ENCODE measurements at regions not wholly inside any gene's neighbourhood (a gene's known extent, or its start where the extent isn't known, plus 50 kb on each side); places are given as distances from the start of the nearest gene placed in this dataset.
A peak's percentile ranks its signal among the peaks of the same experiment; 100 is the strongest.

DNA sequence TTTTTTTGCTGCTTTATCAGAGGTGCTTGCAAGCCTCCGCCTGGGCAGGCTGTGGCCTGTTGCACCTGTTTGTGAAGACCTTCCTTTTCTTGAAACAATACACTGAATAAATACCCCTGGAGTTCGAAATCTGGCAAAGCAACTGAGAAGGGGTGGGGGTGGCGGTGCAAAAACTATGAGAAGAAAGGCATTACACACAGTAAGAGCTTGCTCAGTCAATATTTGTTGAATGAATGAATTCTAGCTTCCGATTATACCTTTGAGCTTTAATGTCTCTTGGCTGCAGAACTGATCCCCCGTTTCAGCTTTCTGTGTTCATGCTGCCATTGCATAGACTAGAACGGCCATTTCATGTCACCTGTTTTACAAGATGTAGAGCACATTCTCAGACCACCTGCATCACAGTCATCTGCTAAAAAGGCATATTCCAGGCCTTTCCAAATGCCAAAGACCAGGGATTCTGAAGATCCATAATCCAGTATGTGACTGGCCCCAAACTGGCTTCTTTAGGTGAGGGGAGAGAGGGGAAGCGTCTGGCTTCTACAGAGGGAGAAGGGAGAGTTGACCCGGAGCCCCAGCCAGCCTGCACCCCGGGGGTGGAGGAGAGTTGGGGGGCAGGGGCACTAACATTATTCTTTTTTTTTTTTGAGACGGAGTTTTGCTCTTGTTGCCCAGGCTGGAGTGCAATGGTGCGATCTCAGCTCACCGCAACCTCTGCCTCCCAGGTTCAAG is 111.5 kb downstream of the ETS2 start:
- Histone ChIP-seq H3K4me3 (no peak overlapping the region), H3K27ac (peak overlapping the region; percentile 61 to 80), H3K9me3 (no peaks in the 10 kb centered on the region), H3K36me3 (no peaks in the 10 kb centered on the region), H3K27me3 (no peaks in the 10 kb centered on the region), H3K4me1 (peaks cover 8 to 43% of the 10 kb centered on the region in 2 donors)
- TF ChIP-seq, protein P1, sequence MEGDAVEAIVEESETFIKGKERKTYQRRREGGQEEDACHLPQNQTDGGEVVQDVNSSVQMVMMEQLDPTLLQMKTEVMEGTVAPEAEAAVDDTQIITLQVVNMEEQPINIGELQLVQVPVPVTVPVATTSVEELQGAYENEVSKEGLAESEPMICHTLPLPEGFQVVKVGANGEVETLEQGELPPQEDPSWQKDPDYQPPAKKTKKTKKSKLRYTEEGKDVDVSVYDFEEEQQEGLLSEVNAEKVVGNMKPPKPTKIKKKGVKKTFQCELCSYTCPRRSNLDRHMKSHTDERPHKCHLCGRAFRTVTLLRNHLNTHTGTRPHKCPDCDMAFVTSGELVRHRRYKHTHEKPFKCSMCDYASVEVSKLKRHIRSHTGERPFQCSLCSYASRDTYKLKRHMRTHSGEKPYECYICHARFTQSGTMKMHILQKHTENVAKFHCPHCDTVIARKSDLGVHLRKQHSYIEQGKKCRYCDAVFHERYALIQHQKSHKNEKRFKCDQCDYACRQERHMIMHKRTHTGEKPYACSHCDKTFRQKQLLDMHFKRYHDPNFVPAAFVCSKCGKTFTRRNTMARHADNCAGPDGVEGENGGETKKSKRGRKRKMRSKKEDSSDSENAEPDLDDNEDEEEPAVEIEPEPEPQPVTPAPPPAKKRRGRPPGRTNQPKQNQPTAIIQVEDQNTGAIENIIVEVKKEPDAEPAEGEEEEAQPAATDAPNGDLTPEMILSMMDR (IDR thresholded peaks at IDR 0.05), result no peak
- intact Hi-C loops (cut with DNase I), result no loop called here
- DNase-seq (ENCODE audit: low spot score in 2 of 2), result no peak

DNA sequence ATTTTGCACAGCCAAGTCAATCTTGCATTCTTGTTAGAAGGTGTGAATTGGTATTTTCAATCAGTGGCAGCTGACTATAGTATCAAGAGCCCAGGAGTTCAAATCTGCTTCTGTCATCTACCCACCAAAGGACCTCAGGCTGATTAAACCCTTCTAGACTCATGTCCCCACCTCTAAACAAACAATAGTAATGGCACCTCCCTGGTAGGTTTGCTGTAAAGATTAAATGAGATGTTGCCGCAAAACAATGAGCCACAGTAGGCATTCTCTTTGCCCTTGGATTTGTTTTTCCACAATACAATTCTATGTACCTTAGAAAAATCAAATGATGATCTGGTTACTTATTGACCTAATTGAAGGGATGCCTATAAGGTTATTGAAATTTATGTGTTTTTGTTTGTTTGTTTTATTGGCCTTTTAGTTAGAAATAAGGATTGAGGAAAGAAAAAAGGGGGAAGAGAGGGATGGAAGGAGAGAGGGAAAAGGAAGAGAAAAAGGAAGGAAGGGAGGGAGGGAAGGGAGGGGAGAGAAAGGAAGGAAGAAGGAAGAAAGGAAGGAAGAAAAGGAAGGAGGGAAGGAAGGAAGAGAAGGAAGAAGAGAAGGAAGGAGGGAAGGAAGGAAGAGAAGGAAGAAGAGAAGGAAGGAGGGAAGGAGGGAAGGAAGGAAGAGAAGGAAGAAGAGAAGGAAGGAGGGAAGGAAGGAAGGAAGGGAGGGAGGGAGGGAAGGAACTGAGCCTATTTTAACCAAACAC is 110.7 kb downstream of the ETS2 start:
- no peak for DNase-seq (ENCODE audit: low spot score in 2 of 2)
- H3K36me3 ChIP-seq, result no peaks in the 10 kb centered on the region
- no peak overlapping the region for H3K4me3 ChIP-seq
- peak overlapping the region in 1 of 2 donors; percentile 90 for H3K27ac ChIP-seq
- no peaks in the 10 kb centered on the region for H3K9me3 ChIP-seq
- TF ChIP-seq, protein P1 (IDR thresholded peaks at IDR 0.05), result no peak
- H3K27me3 ChIP-seq, result no peaks in the 10 kb centered on the region
- peaks cover 8 to 35% of the 10 kb centered on the region in 2 donors for H3K4me1 ChIP-seq
- intact Hi-C loops (cut with DNase I), result no loop called here

DNA sequence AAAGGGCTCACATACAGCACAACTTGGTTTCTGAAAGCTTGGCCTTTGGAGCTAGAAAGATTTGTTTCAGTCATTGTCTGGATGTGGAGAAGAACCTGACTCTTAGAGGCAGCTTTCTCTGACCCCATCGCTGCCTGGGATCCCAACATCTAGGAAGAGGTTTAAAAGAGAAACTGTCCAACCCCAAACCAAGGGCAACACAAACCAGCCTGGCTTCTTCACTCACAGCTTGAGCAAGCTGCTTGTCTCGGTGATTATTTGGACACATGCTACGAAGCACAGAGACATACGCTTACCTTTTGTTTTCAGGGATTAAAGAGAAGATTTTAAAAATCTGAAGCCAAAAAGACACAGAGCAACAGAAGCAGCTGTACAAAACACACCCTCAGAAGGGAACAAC is 109.8 kb downstream of the ETS2 start:
- Histone ChIP-seq H3K4me1 (peaks cover 8 to 28% of the 10 kb centered on the region in 2 donors), H3K36me3 (no peaks in the 10 kb centered on the region), H3K27ac (peak overlapping the region; percentile 64 to 90), H3K4me3 (no peak overlapping the region), H3K9me3 (no peaks in the 10 kb centered on the region), H3K27me3 (no peaks in the 10 kb centered on the region)
- no peak for DNase-seq (ENCODE audit: low spot score in 2 of 2)
- TF ChIP-seq, protein P1 (IDR thresholded peaks at IDR 0.05), result no peak
- intact Hi-C loops (cut with DNase I), result no loop called here

DNA sequence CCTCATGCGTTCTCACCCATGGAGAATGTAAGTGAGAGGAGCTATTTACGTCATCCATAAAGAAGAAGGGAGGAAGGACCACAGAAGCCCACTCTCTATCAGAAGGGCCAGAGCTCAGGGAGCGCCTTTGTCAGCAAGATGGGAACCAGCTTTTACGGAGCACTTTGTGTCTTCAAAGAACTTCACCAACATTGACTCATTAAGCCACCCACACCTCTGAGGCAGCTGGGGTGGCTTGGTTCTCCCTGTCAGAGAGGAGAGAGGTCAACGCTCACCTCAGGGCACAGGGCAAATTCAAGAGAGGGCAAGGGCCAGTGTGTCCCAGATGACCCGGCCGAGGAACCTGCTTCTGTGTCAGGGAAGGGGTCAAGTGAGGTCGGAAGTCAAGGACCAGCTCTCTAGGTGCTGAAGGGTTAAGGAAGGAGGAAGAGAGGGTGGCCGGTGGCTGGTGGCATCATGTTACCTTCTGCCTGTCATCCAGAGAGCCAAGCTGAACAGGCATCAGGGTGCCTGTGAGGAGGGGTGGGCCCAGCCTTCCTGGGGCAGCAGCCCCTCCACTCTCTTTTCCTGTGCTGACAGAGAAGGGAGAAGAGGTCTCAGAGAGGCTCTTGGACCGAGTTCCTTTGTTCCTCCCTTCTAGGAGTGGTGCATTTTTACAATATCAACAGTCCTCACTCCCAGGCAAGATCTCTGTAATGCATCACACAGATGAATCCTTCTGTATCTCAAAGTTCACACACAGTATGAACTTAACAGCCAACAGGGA is 109.0 kb downstream of the ETS2 start:
- Histone ChIP-seq H3K27ac (peak overlapping the region; percentile 64 to 90), H3K4me1 (peaks cover 8 to 24% of the 10 kb centered on the region in 2 donors), H3K9me3 (no peaks in the 10 kb centered on the region), H3K4me3 (no peak overlapping the region), H3K36me3 (no peaks in the 10 kb centered on the region), H3K27me3 (no peaks in the 10 kb centered on the region)
- DNase-seq (ENCODE audit: low spot score in 2 of 2), result no peak
- intact Hi-C loops (cut with DNase I), result loop anchor here (5.0 kb wide), 3 partner anchors 92 to 173 kb away; no protein-coding TSS in a partner anchor
- TF ChIP-seq, protein P1 (IDR thresholded peaks at IDR 0.05), result no peak

DNA sequence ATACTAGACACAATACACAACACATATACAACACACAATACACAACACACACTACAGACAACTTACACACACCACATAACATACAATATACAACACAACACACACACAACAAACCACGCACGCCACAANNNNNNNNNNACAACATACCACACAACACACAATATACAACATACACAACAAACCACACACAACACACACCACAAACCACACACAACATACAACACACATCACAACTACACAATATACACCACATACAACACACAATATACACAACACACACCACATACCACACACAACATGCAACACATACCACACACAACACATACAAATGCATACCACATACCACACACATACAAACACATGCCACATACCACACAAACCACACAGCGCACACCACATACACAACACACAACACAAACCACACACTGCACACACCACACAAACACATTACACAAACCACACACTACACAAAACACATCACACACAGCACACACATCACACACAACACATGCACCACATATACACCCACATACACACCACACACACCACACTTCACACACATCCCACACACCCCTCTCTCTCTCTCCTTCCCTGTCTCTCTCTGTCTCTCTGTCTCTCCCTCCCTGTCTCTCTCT is 108.3 kb downstream of the ETS2 start:
- no peaks in the 10 kb centered on the region for H3K36me3 ChIP-seq
- TF ChIP-seq, protein P1 (IDR thresholded peaks at IDR 0.05), result no peak
- H3K4me1 ChIP-seq, result peaks cover 8 to 22% of the 10 kb centered on the region in 2 donors
- no peaks in the 10 kb centered on the region for H3K27me3 ChIP-seq
- H3K27ac ChIP-seq, result peak overlapping the region; percentile 79 to 90
- DNase-seq (ENCODE audit: low spot score in 2 of 2), result no peak
- intact Hi-C loops (cut with DNase I), result loop anchor here (5.0 kb wide), 3 partner anchors 92 to 173 kb away; no protein-coding TSS in a partner anchor
- no peak overlapping the region for H3K4me3 ChIP-seq
- H3K9me3 ChIP-seq, result no peaks in the 10 kb centered on the region
